ENCODE measurements at regions not wholly inside any gene's neighbourhood (a gene's known extent, or its start where the extent isn't known, plus 50 kb on each side); places are given as distances from the start of the nearest gene placed in this dataset.

GRCh38 chr5:30600892-30601291 lies 592.6 kb upstream of the CDH6 start:
- no peak for TF ChIP-seq CTCF (conservative IDR thresholded peaks at IDR 0.05 in 1 of 2, IDR thresholded peaks at IDR 0.05 in 1 of 2; ENCODE audit: low read depth in 1 of 2, low read length in 2 of 2)
- TF ChIP-seq EZH2 (IDR thresholded peaks at IDR 0.05; ENCODE audit: low read length, missing control alignments), result no peak

Measured in fibroblast of lung (primary cell).